ENCODE measurements at regions not wholly inside any gene's neighbourhood (a gene's known extent, or its start where the extent isn't known, plus 50 kb on each side); places are given as distances from the start of the nearest gene placed in this dataset.
"Not testable (repeated sequence)": the region's sequence is repeated elsewhere in the genome, so short reads cannot be mapped to it uniquely, and the experiment has no call there.

GRCh38 chr2:134008837-134009236 is 245.0 kb upstream of the MGAT5 start:
- Mint-ChIP-seq H3K4me1 (ENCODE audit: low read depth, unreplicated experiment) (no peaks in the 10 kb centered on the region), H3K36me3 (ENCODE audit: insufficient read depth, unreplicated experiment) (no peaks in the 10 kb centered on the region), H3K27ac (ENCODE audit: unreplicated experiment) (no peak overlapping the region), H3K4me3 (ENCODE audit: low read depth, unreplicated experiment) (no peak overlapping the region), H3K27me3 (ENCODE audit: unreplicated experiment) (no peaks in the 10 kb centered on the region), H3K9me3 (ENCODE audit: low read depth, unreplicated experiment) (no peaks in the 10 kb centered on the region)
- TF ChIP-seq CTCF (IDR thresholded peaks at IDR 0.05; ENCODE audit: unreplicated experiment), result no peak
- DNase-seq, result no peak
- CTCF ChIA-PET, result no interaction called here
- no TSS peak for BruUV-seq (replicated peaks)
- intact Hi-C loops (cut with micrococcal nuclease; ENCODE audit: unreplicated experiment), result no loop called here

DNA sequence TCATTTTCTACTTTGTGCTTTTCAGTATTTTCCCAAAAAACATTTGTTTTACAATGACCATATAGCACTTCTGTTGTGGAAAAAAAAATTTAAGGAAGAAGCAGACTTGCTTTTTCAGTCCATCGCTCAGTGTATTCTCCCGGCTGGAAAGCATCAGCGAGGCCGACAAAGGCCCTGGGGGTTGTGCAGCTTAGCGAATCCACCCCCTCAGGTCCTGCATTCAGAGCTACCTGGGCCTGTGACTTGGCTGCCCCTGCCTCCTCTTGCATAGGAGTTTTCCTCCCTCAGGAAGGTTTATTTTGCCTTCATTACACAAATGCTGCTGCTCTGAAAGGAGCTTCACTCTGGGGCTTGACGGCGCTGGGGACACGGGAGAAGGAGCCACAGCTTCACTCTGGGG is 244.4 kb upstream of the MGAT5 start:
- CTCF ChIA-PET, result no interaction called here
- H3K27ac Mint-ChIP-seq (ENCODE audit: unreplicated experiment), result no peak overlapping the region
- H3K9me3 Mint-ChIP-seq (ENCODE audit: low read depth, unreplicated experiment), result no peaks in the 10 kb centered on the region
- BruUV-seq (replicated peaks), result no TSS peak
- H3K36me3 Mint-ChIP-seq (ENCODE audit: insufficient read depth, unreplicated experiment), result no peaks in the 10 kb centered on the region
- TF ChIP-seq CTCF (IDR thresholded peaks at IDR 0.05; ENCODE audit: unreplicated experiment), result no peak
- no peaks in the 10 kb centered on the region for H3K4me1 Mint-ChIP-seq (ENCODE audit: low read depth, unreplicated experiment)
- no peaks in the 10 kb centered on the region for H3K27me3 Mint-ChIP-seq (ENCODE audit: unreplicated experiment)
- DNase-seq, result no peak
- H3K4me3 Mint-ChIP-seq (ENCODE audit: low read depth, unreplicated experiment), result no peak overlapping the region
- intact Hi-C loops (cut with micrococcal nuclease; ENCODE audit: unreplicated experiment), result no loop called here

GRCh38 chr2:134009906-134010305 is 244.0 kb upstream of the MGAT5 start:
- H3K4me1 Mint-ChIP-seq (ENCODE audit: low read depth, unreplicated experiment); H3K36me3 Mint-ChIP-seq (ENCODE audit: insufficient read depth, unreplicated experiment); H3K4me3 Mint-ChIP-seq (ENCODE audit: low read depth, unreplicated experiment); H3K27me3 Mint-ChIP-seq (ENCODE audit: unreplicated experiment); intact Hi-C loops (cut with micrococcal nuclease; ENCODE audit: unreplicated experiment); DNase-seq; H3K27ac Mint-ChIP-seq (ENCODE audit: unreplicated experiment); CTCF ChIA-PET; H3K9me3 Mint-ChIP-seq (ENCODE audit: low read depth, unreplicated experiment); BruUV-seq (replicated peaks): not testable (repeated sequence)

DNA sequence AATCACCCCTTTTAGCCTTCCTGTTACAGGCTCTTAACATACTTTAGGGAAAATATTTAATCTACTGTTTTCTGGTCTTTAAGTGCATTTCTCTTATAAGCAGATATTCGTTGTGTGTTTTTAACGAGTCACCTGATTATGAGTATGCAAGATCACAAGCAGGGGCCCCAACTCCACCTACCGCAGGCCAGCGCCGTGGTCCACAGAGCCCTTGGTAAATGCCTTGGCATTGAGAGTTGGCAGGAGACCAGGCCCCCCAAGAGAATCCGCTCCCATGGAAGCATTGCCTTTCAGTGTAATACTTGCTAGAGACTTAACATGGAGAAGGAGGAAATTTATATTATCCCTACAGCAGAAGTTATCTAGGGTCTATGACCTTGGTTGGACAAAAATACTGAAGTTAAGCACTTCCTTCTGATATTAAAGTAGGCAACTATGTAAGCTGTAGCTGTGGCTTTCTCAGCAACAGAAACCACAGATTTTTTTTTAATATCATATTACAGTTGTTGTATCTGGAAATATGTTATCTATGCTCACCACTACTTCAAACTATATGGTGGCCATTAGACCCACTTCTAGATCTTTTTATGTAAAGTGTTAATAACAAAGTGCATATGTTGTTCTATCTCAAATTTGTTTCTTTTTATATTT is 241.8 kb upstream of the MGAT5 start:
- TF ChIP-seq CTCF (IDR thresholded peaks at IDR 0.05; ENCODE audit: unreplicated experiment), result no peak
- CTCF ChIA-PET, result no interaction called here
- Mint-ChIP-seq H3K36me3 (ENCODE audit: insufficient read depth, unreplicated experiment) (no peaks in the 10 kb centered on the region), H3K27ac (ENCODE audit: unreplicated experiment) (no peak overlapping the region), H3K4me3 (ENCODE audit: low read depth, unreplicated experiment) (no peak overlapping the region), H3K27me3 (ENCODE audit: unreplicated experiment) (no peaks in the 10 kb centered on the region), H3K9me3 (ENCODE audit: low read depth, unreplicated experiment) (no peaks in the 10 kb centered on the region), H3K4me1 (ENCODE audit: low read depth, unreplicated experiment) (no peaks in the 10 kb centered on the region)
- no TSS peak for BruUV-seq (replicated peaks)
- intact Hi-C loops (cut with micrococcal nuclease; ENCODE audit: unreplicated experiment), result no loop called here
- no peak for DNase-seq

DNA sequence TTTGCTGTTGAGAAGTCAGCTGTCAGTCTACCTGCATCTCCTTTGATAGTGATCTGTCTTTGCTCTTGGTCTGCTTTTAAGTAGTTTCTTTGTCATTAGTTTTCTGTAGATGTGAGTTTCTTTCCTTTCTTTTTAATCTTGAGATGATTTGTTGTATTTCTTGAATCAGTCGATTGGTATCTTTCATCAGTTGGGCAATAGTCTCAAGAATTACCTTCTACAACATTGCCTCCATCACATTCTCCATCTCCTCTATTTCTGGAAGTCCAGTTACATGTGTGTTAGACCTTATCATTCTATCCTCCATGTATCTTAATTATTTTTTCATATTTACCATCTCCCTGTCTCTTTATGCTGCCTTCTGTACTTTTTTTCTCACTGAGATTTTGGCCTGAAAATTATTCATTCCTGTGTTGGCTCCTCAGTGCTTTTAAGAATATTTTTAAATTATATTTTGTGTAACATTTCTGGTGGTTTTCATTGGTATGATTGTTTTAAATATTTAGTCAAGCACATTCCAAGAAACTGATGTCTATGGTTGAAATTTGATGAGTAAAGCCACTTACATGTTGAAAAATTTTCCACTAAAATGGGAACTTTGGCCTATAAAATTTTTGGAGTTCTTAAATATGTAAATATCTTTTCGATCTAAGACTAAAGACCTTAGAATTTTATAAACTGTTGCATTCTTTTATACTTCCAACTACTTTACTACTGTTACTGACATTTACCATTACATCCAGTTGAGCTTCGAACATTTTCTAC is 239.5 kb upstream of the MGAT5 start:
- BruUV-seq (replicated peaks), result no TSS peak
- H3K36me3 Mint-ChIP-seq (ENCODE audit: insufficient read depth, unreplicated experiment), result no peaks in the 10 kb centered on the region
- H3K27me3 Mint-ChIP-seq (ENCODE audit: unreplicated experiment), result no peaks in the 10 kb centered on the region
- intact Hi-C loops (cut with micrococcal nuclease; ENCODE audit: unreplicated experiment), result no loop called here
- no peak for DNase-seq
- H3K4me3 Mint-ChIP-seq (ENCODE audit: low read depth, unreplicated experiment), result no peak overlapping the region
- no peaks in the 10 kb centered on the region for H3K9me3 Mint-ChIP-seq (ENCODE audit: low read depth, unreplicated experiment)
- no peaks in the 10 kb centered on the region for H3K4me1 Mint-ChIP-seq (ENCODE audit: low read depth, unreplicated experiment)
- CTCF ChIA-PET, result no interaction called here
- H3K27ac Mint-ChIP-seq (ENCODE audit: unreplicated experiment), result no peak overlapping the region
- TF ChIP-seq CTCF (IDR thresholded peaks at IDR 0.05; ENCODE audit: unreplicated experiment), result no peak

Measured in Calu3 (cell line).